Dendritic cell treated with granulocyte-macrophage colony-stimulating factor and Interleukin-4, amounts not matched to agents 40 ng/mL and 50 ng/mL, for 4 days (primary cell): ENCODE measurements at regions not wholly inside any gene's neighbourhood (a gene's known extent, or its start where the extent isn't known, plus 50 kb on each side); places are given as distances from the start of the nearest gene placed in this dataset.
"Not testable (repeated sequence)": the region's sequence is repeated elsewhere in the genome, so short reads cannot be mapped to it uniquely, and the experiment has no call there.

Source experiments
- H3K27ac Mint-ChIP-seq: one replicate; pipeline ENCODE4 v1.8.0; 2022; ENCODE audit warnings: mild to moderate bottlenecking, mixed read lengths
- H3K27me3 Mint-ChIP-seq: one replicate; pipeline ENCODE4 v1.8.0; 2022; ENCODE audit warnings: mild to moderate bottlenecking, mixed read lengths
- H3K36me3 Mint-ChIP-seq: one replicate; pipeline ENCODE4 v1.8.0; 2022; ENCODE audit warnings: low read depth, mixed read lengths
- H3K4me1 Mint-ChIP-seq: one replicate; pipeline ENCODE4 v1.8.0; 2022; ENCODE audit warnings: low read depth, mixed read lengths
- H3K4me3 Mint-ChIP-seq: one replicate; pipeline ENCODE4 v1.8.0; 2022; ENCODE audit warnings: mild to moderate bottlenecking, moderate library complexity, mixed read lengths
- H3K9me3 Mint-ChIP-seq: one replicate; pipeline ENCODE4 v1.8.0; 2022; ENCODE audit warnings: mixed read lengths
- intact Hi-C: fragments of 100-400 bp; cut with micrococcal nuclease; formaldehyde crosslinking; loops from one replicate; pipeline ENCODE4 v1.15.0; 2022

DNA sequence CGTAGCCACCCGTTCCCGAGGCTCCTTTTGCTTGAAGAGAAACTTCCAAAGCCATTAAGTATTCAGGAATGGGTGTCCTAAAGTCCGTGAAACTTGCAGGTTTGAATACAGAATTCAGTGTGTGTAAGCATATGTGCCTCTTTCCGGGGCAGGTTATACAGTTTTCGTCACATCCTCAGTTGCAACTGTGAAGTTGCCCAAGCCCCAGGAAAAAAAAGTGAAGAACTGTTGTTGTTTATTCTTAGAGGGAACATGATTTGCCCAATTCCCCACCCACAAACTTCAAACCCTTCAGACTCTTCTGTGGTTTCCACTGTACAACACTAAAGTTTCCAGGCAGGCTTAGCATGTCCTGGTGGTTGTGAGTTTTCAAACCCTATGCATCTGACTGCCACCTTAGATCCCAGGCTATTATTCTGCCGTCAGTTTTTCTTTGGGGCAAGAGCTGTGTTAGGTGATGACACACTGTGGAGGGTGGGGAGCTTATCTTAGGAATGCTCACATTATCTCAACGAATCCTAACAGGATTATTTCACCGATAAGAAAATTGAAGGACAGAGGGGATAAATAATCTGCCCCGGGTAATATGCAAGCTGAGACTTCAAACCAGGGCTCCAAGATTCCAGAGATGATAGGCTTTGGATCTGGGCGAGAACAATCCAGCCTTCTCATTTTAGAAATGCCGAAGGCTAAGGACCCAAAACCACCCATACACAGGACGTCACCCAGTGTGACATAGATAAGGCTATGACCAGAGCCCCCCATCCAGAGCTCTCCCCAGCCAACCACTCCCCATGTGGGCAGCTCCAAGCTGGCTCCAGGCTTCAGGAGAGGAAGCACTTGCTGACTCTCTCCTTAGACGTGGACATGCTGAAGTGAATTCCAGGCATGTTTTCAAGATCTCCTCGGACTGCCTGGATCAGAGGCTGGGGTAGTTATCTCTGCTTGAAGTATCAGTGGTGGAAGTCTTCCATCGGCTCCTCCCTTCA, 81.7 kb upstream of the AFDN start:
- no peaks in the 10 kb centered on the region for H3K9me3 Mint-ChIP-seq
- H3K27ac Mint-ChIP-seq: no peak overlapping the region
- no peak overlapping the region for H3K4me3 Mint-ChIP-seq
- no peaks in the 10 kb centered on the region for H3K4me1 Mint-ChIP-seq
- intact Hi-C loops: no loop called here
- peaks cover 1% of the 10 kb centered on the region for H3K27me3 Mint-ChIP-seq
- no peaks in the 10 kb centered on the region for H3K36me3 Mint-ChIP-seq

DNA sequence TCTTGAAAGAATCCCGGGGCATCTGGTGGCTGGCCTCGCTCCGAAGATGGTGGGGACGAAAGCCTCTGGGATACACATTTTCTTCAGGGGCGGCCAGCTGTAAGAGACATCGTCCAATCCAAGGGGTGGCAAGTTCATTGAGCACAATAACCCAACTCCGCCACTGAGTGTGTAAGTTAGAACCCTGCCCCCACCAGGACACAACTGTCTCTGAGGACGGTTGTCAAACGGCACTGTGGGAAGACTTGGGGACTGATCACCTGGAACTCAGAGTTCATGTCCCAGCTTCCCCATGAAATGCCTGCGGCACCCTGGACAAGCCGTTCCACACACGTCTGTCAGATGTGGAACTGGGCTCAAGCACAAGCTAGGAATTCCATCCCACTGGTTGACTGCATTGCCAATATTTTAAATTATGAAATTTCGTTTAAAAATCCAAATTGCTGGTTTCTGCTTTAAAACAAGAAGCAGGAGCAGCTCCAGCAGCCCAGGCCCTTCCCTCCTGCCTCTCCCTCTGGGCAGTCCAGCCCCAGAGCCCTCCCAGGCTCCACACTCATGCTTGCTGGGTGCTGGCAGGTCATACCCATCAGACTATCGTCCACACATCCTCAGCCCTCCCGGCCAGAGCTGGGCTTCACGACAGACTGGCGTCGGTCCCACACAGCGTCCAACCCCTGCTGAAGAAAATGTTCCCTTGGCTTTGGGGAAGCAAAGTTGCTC, 80.9 kb upstream of the AFDN start:
- Mint-ChIP-seq H3K36me3 (no peaks in the 10 kb centered on the region), H3K9me3 (no peaks in the 10 kb centered on the region), H3K4me3 (no peak overlapping the region)

GRCh38 chr6:167746390-167746907, 80.3 kb upstream of the AFDN start:
- Mint-ChIP-seq H3K36me3 (no peaks in the 10 kb centered on the region), H3K27ac (no peak overlapping the region), H3K4me1 (no peaks in the 10 kb centered on the region), H3K9me3 (no peaks in the 10 kb centered on the region), H3K4me3 (no peak overlapping the region), H3K27me3 (peaks cover 1% of the 10 kb centered on the region)
- intact Hi-C loops: no loop called here

More for the DNA sequence above, 80.9 kb upstream of the AFDN start:
- H3K27ac Mint-ChIP-seq: no peak overlapping the region
- intact Hi-C loops: no loop called here
- peaks cover 1% of the 10 kb centered on the region for H3K27me3 Mint-ChIP-seq
- H3K4me1 Mint-ChIP-seq: no peaks in the 10 kb centered on the region

DNA sequence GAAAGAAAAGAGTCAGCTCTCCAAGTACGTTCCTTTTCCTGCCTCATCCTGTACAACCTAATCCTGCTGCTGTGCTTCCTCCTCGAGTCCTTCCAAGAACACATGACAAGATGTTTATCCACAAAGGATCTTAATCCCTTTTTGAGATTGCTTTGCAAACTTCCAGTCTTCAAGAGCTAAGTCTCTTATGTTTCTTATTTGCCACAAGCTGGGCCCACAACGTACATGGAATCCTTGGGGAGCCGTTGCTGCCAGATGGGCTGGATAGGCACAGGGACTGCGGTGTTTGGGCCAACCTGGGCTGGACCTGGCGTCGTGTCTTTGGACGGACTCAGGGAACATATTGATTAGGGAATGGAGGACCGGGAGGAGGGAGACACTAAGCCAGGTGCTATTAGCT, 79.7 kb upstream of the AFDN start:
- no peaks in the 10 kb centered on the region for H3K4me1 Mint-ChIP-seq
- H3K36me3 Mint-ChIP-seq: no peaks in the 10 kb centered on the region
- peaks cover 1% of the 10 kb centered on the region for H3K27me3 Mint-ChIP-seq
- no peak overlapping the region for H3K27ac Mint-ChIP-seq
- no peak overlapping the region for H3K4me3 Mint-ChIP-seq
- intact Hi-C loops: no loop called here
- no peaks in the 10 kb centered on the region for H3K9me3 Mint-ChIP-seq

DNA sequence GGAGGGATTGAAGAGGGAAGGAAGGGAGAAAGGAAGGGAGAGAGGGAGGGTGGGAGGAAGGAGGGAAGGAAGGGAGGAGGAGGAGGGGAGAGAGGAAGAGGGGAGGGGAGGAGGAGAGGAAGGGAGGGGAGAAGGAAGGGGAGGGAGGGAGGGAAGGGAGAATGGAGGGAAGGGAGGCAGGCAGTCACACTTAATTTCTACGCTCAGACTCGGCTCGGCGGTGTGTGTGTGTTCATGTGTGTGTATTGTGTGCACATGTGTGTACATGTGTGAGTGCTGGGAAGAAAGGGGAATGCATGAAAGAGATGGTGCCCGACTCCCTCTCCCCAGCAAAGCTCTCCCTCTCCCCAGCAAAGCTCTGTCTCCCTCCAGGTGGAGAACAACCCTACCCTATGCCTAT, 79.1 kb upstream of the AFDN start:
- H3K27ac Mint-ChIP-seq: no peak overlapping the region
- no peaks in the 10 kb centered on the region for H3K36me3 Mint-ChIP-seq
- H3K4me3 Mint-ChIP-seq: no peak overlapping the region
- H3K4me1 Mint-ChIP-seq: no peaks in the 10 kb centered on the region
- intact Hi-C loops: no loop called here
- no peaks in the 10 kb centered on the region for H3K9me3 Mint-ChIP-seq
- peaks cover 1% of the 10 kb centered on the region for H3K27me3 Mint-ChIP-seq

DNA sequence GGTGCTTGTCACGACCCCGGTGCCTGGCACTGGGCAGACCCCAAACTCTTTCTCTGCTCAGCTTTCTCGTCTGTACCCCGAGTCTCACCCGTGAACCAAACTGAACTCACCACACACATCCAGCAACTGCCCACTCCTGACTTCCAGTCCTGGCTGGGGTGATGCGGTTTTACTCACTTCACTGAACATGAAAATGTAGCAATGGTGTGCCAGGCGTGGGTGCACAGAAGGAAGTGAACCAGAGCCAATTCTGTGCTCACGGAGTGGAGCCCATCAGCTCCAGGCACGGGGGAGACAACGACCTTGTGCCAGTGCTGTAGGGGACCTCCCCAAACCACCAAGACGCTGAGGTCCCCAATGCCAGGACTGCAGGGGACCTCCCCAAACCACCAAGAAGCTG, 78.7 kb upstream of the AFDN start:
- intact Hi-C loops: no loop called here
- H3K27me3 Mint-ChIP-seq: peaks cover 1% of the 10 kb centered on the region
- no peaks in the 10 kb centered on the region for H3K9me3 Mint-ChIP-seq
- H3K27ac Mint-ChIP-seq: no peak overlapping the region
- H3K4me1 Mint-ChIP-seq: no peaks in the 10 kb centered on the region
- H3K4me3 Mint-ChIP-seq: no peak overlapping the region
- H3K36me3 Mint-ChIP-seq: no peaks in the 10 kb centered on the region

DNA sequence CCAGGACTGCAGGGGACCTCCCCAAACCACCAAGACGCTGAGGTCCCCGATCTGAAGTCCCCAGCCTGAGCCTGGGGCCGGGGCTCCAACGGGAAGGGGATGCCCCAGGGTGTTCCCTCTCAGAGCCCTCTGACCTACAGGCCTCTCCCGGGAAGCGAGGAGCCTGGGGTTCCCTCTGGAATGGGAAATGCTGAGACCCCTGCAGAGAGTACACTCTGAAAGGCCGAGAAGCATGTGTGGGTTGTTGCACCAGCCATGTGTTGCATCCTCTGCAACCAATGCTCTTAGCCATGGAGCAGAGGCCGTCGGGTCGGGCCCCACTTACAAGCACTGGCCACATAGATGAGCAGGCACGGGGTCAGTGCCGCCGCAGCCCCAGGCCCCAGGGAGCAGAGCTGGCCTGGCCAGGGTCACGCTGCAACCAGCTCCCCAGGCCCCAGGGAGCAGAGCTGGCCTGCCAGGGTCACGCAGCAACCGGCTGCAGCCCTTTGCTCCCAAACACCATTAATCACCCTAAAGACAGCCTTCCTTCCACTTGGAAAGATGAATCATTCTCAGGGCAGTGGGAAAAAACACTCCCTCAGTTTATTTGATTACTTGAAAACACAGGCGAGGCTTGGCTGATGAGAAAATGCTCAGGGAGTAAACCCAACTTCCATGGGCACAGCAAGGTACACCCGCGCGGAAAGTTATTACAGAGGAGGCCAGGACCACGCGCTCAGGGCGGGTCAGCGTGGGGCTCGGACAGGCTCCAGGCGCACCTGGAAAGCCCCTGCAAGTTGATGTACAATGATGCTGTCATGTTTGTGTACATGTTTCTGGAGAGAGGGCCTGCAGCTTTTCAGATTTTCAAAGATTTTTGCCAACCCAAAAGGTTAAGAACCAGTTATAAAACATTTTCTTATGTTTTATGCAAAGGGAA, 78.0 kb upstream of the AFDN start:
- Mint-ChIP-seq H3K27me3 (peaks cover 1% of the 10 kb centered on the region), H3K4me1 (no peaks in the 10 kb centered on the region), H3K4me3 (no peak overlapping the region), H3K27ac (no peak overlapping the region), H3K36me3 (no peaks in the 10 kb centered on the region), H3K9me3 (no peaks in the 10 kb centered on the region)
- intact Hi-C loops: no loop called here

DNA sequence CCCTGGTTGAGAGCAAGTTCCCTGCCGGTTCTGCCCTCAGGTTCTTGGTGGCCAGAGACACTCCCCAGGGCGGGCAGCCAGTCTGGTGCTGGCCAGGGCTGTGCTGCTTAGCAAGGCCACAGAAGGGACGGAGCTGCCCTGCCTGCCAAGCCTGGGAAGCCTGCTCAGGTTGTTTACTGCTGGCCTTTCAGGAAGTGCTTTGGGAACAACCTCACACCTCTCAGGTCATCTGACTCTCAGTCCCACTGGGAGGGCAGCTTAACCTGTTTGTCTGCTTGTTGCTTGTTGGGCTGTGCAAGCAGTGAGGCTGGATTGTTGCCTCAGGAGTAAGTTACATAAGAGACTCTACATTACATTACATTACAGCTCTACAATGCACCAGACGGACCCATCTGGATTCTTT, 75.8 kb upstream of the AFDN start:
- no peaks in the 10 kb centered on the region for H3K9me3 Mint-ChIP-seq
- intact Hi-C loops: no loop called here
- no peaks in the 10 kb centered on the region for H3K36me3 Mint-ChIP-seq
- no peaks in the 10 kb centered on the region for H3K4me1 Mint-ChIP-seq
- H3K27ac Mint-ChIP-seq: no peak overlapping the region
- no peak overlapping the region for H3K4me3 Mint-ChIP-seq
- H3K27me3 Mint-ChIP-seq: peaks cover 1% of the 10 kb centered on the region

DNA sequence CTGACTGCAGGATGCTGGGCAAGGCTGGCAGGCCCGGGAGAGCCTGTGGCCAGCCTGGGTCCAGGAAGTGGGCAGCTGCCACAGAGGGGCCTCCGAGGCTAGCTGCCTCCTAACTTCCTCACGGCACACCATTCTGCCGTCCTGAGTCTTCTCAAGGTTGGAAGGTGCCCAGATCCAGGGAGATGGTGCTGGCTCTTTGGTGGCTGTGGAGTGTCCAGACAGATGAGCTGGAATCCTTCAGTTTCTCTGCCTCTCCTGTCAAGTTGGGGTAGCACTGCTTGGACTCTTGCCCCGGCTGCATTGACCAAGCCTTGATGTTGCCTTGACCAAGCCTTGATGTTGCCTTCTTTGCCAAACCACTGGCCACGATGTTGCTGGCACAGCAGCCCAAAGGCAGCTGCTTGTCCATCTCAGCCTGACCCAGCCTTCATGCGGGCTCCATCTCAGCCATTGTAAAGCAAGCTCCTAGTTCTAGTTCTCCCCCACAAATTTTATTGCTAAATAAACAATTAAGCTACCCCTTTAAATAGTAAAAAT, 75.1 kb upstream of the AFDN start:
- no peaks in the 10 kb centered on the region for H3K9me3 Mint-ChIP-seq

GRCh38 chr6:167753281-167753680, 73.4 kb upstream of the AFDN start:
- H3K36me3 Mint-ChIP-seq, intact Hi-C loops, H3K4me1 Mint-ChIP-seq: not testable (repeated sequence)

More for the DNA sequence above, 75.1 kb upstream of the AFDN start:
- intact Hi-C loops: no loop called here
- Mint-ChIP-seq H3K27me3 (peaks cover 1% of the 10 kb centered on the region), H3K36me3 (no peaks in the 10 kb centered on the region), H3K4me3 (no peak overlapping the region), H3K27ac (no peak overlapping the region), H3K4me1 (no peaks in the 10 kb centered on the region)

DNA sequence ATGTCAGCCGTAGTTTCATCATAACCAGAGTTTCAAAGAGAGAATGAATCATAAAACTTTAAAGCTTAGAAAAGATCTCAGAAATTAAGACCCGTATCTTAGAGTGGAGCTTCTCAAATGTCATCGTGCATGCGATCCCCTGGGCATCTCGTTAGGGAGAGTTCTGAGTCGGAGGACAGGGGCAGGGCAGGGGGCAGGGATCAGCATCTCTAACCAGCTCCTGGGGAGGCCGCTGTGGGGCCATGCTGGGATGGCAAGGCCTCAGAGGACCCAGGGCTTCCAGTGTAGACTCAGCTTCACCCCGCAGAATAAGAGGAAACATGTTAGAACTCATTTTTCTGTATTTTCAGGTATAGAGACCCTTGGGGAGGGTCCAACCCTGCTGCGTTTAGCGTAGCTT, 72.0 kb upstream of the AFDN start:
- Mint-ChIP-seq H3K27me3 (no peaks in the 10 kb centered on the region), H3K27ac (no peak overlapping the region), H3K36me3 (no peaks in the 10 kb centered on the region), H3K9me3 (no peaks in the 10 kb centered on the region), H3K4me1 (no peaks in the 10 kb centered on the region), H3K4me3 (no peak overlapping the region)
- intact Hi-C loops: no loop called here

More at GRCh38 chr6:167753281-167753680, 73.4 kb upstream of the AFDN start:
- not testable (repeated sequence) for H3K9me3 Mint-ChIP-seq, H3K27ac Mint-ChIP-seq, H3K27me3 Mint-ChIP-seq, H3K4me3 Mint-ChIP-seq

DNA sequence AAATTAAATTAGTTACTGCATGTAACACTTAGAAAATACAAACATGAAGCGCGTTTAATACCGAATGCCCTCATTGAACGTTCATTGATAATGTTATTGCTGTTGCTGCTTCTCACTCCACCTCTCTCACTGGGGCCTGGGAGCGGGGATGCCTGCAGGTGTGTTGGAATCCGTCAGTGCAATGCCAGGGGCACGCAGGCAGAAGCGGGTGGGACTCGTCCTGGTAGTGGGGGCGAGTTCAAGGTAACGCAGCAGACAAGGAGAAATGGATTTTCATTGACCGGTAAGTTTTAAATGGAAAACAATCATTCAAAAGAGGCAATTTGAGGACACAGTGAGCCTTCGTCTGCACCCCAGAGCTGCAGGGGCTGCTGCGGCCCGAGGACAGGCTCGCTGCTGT, 71.2 kb upstream of the AFDN start:
- Mint-ChIP-seq H3K27ac (no peak overlapping the region), H3K36me3 (no peaks in the 10 kb centered on the region), H3K9me3 (no peaks in the 10 kb centered on the region), H3K4me1 (no peaks in the 10 kb centered on the region), H3K27me3 (no peaks in the 10 kb centered on the region), H3K4me3 (no peak overlapping the region)
- intact Hi-C loops: no loop called here

DNA sequence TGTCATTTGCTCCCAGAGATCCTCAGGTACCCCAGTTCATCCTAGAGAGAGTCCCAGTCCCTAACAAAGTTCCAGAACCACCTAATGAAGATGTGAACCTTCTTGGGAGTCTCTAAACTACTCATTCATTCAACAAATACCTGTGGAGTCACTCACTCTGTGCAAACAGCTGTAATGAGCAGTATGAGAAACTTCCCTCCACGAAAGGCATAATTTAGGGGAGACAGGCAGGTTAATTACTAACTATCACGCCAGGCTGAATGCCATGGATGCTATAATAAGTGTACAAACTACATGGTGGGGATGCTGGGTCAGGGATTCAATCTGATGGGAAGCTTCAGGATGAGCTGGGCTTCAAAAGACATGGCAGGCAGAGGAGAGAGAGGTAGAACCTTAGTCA, 70.1 kb upstream of the AFDN start:
- Mint-ChIP-seq H3K4me3 (no peak overlapping the region), H3K27ac (no peak overlapping the region), H3K4me1 (no peaks in the 10 kb centered on the region), H3K9me3 (no peaks in the 10 kb centered on the region), H3K36me3 (no peaks in the 10 kb centered on the region), H3K27me3 (no peaks in the 10 kb centered on the region)
- intact Hi-C loops: no loop called here
